ENCODE measurements at regions not wholly inside any gene's neighbourhood (a gene's known extent, or its start where the extent isn't known, plus 50 kb on each side); places are given as distances from the start of the nearest gene placed in this dataset.

DNA sequence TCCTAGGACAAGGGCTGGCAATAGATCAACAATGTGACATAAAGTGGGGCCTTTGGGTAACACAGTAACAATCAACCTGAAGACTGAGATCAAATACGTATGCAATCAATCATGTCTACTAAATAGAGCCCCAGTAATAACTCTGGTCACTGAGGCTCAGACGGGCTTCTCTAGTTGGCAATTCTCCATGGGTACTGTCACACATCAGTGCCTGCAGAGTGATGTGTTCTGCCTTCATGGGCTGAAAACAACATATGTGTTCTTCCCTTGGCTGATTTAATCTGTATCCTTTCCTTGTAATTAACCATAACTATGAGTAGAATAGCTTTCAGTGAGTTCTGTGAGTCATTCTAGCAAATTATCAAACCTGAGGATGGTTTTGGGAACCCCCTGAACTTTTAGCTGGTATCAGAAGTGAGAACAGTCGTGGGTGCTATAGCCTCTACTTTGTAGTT lies 113.6 kb downstream of the TMCO5A start:
- Histone ChIP-seq H3K79me2 (replicated peaks; ENCODE audit: insufficient read depth, low read length) (no peaks in the 10 kb centered on the region), H3F3A (ENCODE audit: insufficient read depth, low read length, poor library complexity, severe bottlenecking) (no peaks in the 10 kb centered on the region)

GRCh38 chr15:38049891-38050290 lies 115.5 kb downstream of the TMCO5A start:
- no peaks in the 10 kb centered on the region for H3K9me2 ChIP-seq (ENCODE audit: insufficient read depth, low read length)
- no peaks in the 10 kb centered on the region for H3K79me2 ChIP-seq (replicated peaks; ENCODE audit: insufficient read depth, low read length)
- H3K4me2 ChIP-seq (ENCODE audit: low read length) = no peak overlapping the region
- H3K9ac ChIP-seq (ENCODE audit: low read length) = no peak overlapping the region
- H3K9me3 ChIP-seq (ENCODE audit: low read length) = no peaks in the 10 kb centered on the region
- no peaks in the 10 kb centered on the region for H3K36me3 ChIP-seq (ENCODE audit: insufficient read depth, low read length)
- H3K4me3 ChIP-seq (ENCODE audit: low read length) = no peak overlapping the region
- TF ChIP-seq, protein P1, sequence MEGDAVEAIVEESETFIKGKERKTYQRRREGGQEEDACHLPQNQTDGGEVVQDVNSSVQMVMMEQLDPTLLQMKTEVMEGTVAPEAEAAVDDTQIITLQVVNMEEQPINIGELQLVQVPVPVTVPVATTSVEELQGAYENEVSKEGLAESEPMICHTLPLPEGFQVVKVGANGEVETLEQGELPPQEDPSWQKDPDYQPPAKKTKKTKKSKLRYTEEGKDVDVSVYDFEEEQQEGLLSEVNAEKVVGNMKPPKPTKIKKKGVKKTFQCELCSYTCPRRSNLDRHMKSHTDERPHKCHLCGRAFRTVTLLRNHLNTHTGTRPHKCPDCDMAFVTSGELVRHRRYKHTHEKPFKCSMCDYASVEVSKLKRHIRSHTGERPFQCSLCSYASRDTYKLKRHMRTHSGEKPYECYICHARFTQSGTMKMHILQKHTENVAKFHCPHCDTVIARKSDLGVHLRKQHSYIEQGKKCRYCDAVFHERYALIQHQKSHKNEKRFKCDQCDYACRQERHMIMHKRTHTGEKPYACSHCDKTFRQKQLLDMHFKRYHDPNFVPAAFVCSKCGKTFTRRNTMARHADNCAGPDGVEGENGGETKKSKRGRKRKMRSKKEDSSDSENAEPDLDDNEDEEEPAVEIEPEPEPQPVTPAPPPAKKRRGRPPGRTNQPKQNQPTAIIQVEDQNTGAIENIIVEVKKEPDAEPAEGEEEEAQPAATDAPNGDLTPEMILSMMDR (IDR thresholded peaks at IDR 0.05; ENCODE audit: poor library complexity, severe bottlenecking) = no peak
- TF ChIP-seq EZH2 (IDR thresholded peaks at IDR 0.05; ENCODE audit: borderline replicate concordance, insufficient read depth, low read length, poor library complexity, severe bottlenecking) = no peak
- no peak for TF ChIP-seq POLR2AphosphoS5 (IDR thresholded peaks at IDR 0.05)
- no peak for TF ChIP-seq MXI1 (conservative IDR thresholded peaks at IDR 0.05; ENCODE audit: poor library complexity, severe bottlenecking)
- no peak for TF ChIP-seq RAD21 (conservative IDR thresholded peaks at IDR 0.05)
- no peak for TF ChIP-seq SMC3 (conservative IDR thresholded peaks at IDR 0.05; ENCODE audit: poor library complexity)
- no peak for TF ChIP-seq TAF1 (IDR thresholded peaks at IDR 0.05; ENCODE audit: low read depth)
- no peak for TF ChIP-seq EP300 (conservative IDR thresholded peaks at IDR 0.05; ENCODE audit: poor library complexity, severe bottlenecking)
- TF ChIP-seq, protein P2, sequence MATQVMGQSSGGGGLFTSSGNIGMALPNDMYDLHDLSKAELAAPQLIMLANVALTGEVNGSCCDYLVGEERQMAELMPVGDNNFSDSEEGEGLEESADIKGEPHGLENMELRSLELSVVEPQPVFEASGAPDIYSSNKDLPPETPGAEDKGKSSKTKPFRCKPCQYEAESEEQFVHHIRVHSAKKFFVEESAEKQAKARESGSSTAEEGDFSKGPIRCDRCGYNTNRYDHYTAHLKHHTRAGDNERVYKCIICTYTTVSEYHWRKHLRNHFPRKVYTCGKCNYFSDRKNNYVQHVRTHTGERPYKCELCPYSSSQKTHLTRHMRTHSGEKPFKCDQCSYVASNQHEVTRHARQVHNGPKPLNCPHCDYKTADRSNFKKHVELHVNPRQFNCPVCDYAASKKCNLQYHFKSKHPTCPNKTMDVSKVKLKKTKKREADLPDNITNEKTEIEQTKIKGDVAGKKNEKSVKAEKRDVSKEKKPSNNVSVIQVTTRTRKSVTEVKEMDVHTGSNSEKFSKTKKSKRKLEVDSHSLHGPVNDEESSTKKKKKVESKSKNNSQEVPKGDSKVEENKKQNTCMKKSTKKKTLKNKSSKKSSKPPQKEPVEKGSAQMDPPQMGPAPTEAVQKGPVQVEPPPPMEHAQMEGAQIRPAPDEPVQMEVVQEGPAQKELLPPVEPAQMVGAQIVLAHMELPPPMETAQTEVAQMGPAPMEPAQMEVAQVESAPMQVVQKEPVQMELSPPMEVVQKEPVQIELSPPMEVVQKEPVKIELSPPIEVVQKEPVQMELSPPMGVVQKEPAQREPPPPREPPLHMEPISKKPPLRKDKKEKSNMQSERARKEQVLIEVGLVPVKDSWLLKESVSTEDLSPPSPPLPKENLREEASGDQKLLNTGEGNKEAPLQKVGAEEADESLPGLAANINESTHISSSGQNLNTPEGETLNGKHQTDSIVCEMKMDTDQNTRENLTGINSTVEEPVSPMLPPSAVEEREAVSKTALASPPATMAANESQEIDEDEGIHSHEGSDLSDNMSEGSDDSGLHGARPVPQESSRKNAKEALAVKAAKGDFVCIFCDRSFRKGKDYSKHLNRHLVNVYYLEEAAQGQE (IDR thresholded peaks at IDR 0.05; ENCODE audit: borderline replicate concordance) = no peak
- H4K20me1 ChIP-seq (ENCODE audit: insufficient read depth) = no peaks in the 10 kb centered on the region
- H2AFZ ChIP-seq (ENCODE audit: low read depth, low read length) = no peak overlapping the region
- H3K27me3 ChIP-seq (ENCODE audit: insufficient read depth, low read depth, low read length) = no peaks in the 10 kb centered on the region
- H3F3A ChIP-seq (ENCODE audit: insufficient read depth, low read length, poor library complexity, severe bottlenecking) = no peaks in the 10 kb centered on the region
- H3K27ac ChIP-seq (ENCODE audit: low read length) = no peak overlapping the region

More for the DNA sequence above, 113.6 kb downstream of the TMCO5A start:
- H3K27ac ChIP-seq (ENCODE audit: low read length) = no peak overlapping the region
- no peaks in the 10 kb centered on the region for H3K9me3 ChIP-seq (ENCODE audit: low read length)
- TF ChIP-seq, protein P2 (IDR thresholded peaks at IDR 0.05; ENCODE audit: borderline replicate concordance) = no peak
- TF ChIP-seq POLR2AphosphoS5 (IDR thresholded peaks at IDR 0.05) = no peak
- no peak for TF ChIP-seq EP300 (conservative IDR thresholded peaks at IDR 0.05; ENCODE audit: poor library complexity, severe bottlenecking)
- no peak for TF ChIP-seq TAF1 (IDR thresholded peaks at IDR 0.05; ENCODE audit: low read depth)
- TF ChIP-seq EZH2 (IDR thresholded peaks at IDR 0.05; ENCODE audit: borderline replicate concordance, insufficient read depth, low read length, poor library complexity, severe bottlenecking) = no peak
- no peak for TF ChIP-seq MXI1 (conservative IDR thresholded peaks at IDR 0.05; ENCODE audit: poor library complexity, severe bottlenecking)
- TF ChIP-seq SMC3 (conservative IDR thresholded peaks at IDR 0.05; ENCODE audit: poor library complexity) = no peak
- TF ChIP-seq, protein P1 (IDR thresholded peaks at IDR 0.05; ENCODE audit: poor library complexity, severe bottlenecking) = no peak
- TF ChIP-seq RAD21 (conservative IDR thresholded peaks at IDR 0.05) = no peak
- H3K4me2 ChIP-seq (ENCODE audit: low read length) = no peak overlapping the region
- no peak overlapping the region for H2AFZ ChIP-seq (ENCODE audit: low read depth, low read length)
- H3K27me3 ChIP-seq (ENCODE audit: insufficient read depth, low read depth, low read length) = no peaks in the 10 kb centered on the region
- H3K36me3 ChIP-seq (ENCODE audit: insufficient read depth, low read length) = no peaks in the 10 kb centered on the region
- H4K20me1 ChIP-seq (ENCODE audit: insufficient read depth) = no peaks in the 10 kb centered on the region
- no peak overlapping the region for H3K4me3 ChIP-seq (ENCODE audit: low read length)
- H3K9me2 ChIP-seq (ENCODE audit: insufficient read depth, low read length) = no peaks in the 10 kb centered on the region
- no peak overlapping the region for H3K9ac ChIP-seq (ENCODE audit: low read length)

Data from neural cell (in vitro differentiated cells).